HUES48 (cell line): ENCODE measurements at regions not wholly inside any gene's neighbourhood (a gene's known extent, or its start where the extent isn't known, plus 50 kb on each side); places are given as distances from the start of the nearest gene placed in this dataset.

ENCODE experiments used
- H3K27ac ChIP-seq: one replicate; pipeline ENCODE4 v1.7.0; 2013; ENCODE audit warnings: low read depth, low read length, inconsistent platforms
- H3K27me3 ChIP-seq: 2 replicates; pipeline ENCODE4 v1.6.1; 2013; ENCODE audit warnings: mild to moderate bottlenecking, low read length; ENCODE audit not compliant: control insufficient read depth, insufficient read depth
- H3K36me3 ChIP-seq: 2 replicates; pipeline ENCODE4 v1.6.1; 2013; ENCODE audit warnings: low read length; ENCODE audit not compliant: control insufficient read depth, insufficient read depth
- H3K4me1 ChIP-seq: 2 replicates; pipeline ENCODE4 v1.6.1; 2013; ENCODE audit warnings: mild to moderate bottlenecking, low read length; ENCODE audit not compliant: control insufficient read depth, insufficient read depth
- H3K4me3 ChIP-seq: 2 replicates; pipeline ENCODE4 v1.5.1; 2013; ENCODE audit warnings: mild to moderate bottlenecking, low read depth, low read length
- H3K9ac ChIP-seq: 2 replicates; pipeline ENCODE4 v1.6.1; 2013; ENCODE audit warnings: mild to moderate bottlenecking, low read depth, low read length, moderate library complexity
- H3K9me3 ChIP-seq: 2 replicates; pipeline ENCODE4 v1.6.1; 2013; ENCODE audit warnings: low read length; ENCODE audit not compliant: control insufficient read depth, insufficient read depth

GRCh38 chr6:44580901-44581300 lies 193.4 kb downstream of the CDC5L start:
- H3K4me3 ChIP-seq = no peak overlapping the region
- no peaks in the 10 kb centered on the region for H3K4me1 ChIP-seq
- no peaks in the 10 kb centered on the region for H3K9me3 ChIP-seq
- H3K9ac ChIP-seq = no peak overlapping the region
- H3K36me3 ChIP-seq = no peaks in the 10 kb centered on the region
- H3K27me3 ChIP-seq = no peaks in the 10 kb centered on the region
- no peak overlapping the region for H3K27ac ChIP-seq

- Histone ChIP-seq H3K4me1 (no peaks in the 10 kb centered on the region), H3K9me3 (no peaks in the 10 kb centered on the region), H3K4me3 (no peak overlapping the region), H3K27me3 (no peaks in the 10 kb centered on the region), H3K9ac (no peak overlapping the region), H3K36me3 (no peaks in the 10 kb centered on the region), H3K27ac (no peak overlapping the region)
Measured at GRCh38 chr6:44582930-44583329, 195.4 kb downstream of the CDC5L start.

- H3K4me1 ChIP-seq = peaks cover 4% of the 10 kb centered on the region; the same call in 1 of the 2 replicates
- peaks cover 3% of the 10 kb centered on the region; the same call in 1 of the 2 replicates for H3K9me3 ChIP-seq
- no peaks in the 10 kb centered on the region for H3K36me3 ChIP-seq
- no peak overlapping the region for H3K27ac ChIP-seq
- H3K27me3 ChIP-seq = no peaks in the 10 kb centered on the region
- no peak overlapping the region for H3K4me3 ChIP-seq
- no peak overlapping the region for H3K9ac ChIP-seq
Measured at GRCh38 chr6:44590471-44590870, 203.0 kb downstream of the CDC5L start.

- Histone ChIP-seq H3K27ac (no peak overlapping the region), H3K4me3 (no peak overlapping the region), H3K9me3 (peaks cover 3% of the 10 kb centered on the region; the same call in 1 of the 2 replicates), H3K4me1 (peaks cover 4% of the 10 kb centered on the region; the same call in 1 of the 2 replicates), H3K36me3 (no peaks in the 10 kb centered on the region), H3K9ac (no peak overlapping the region), H3K27me3 (no peaks in the 10 kb centered on the region)
Measured at GRCh38 chr6:44593539-44593944, 206.0 kb downstream of the CDC5L start.

GRCh38 chr6:44594481-44594880 lies 207.0 kb downstream of the CDC5L start:
- H3K4me3 ChIP-seq = no peak overlapping the region
- peaks cover 4% of the 10 kb centered on the region; the same call in 1 of the 2 replicates for H3K4me1 ChIP-seq
- H3K36me3 ChIP-seq = no peaks in the 10 kb centered on the region
- H3K27ac ChIP-seq = no peak overlapping the region
- no peaks in the 10 kb centered on the region for H3K27me3 ChIP-seq
- H3K9ac ChIP-seq = no peak overlapping the region
- H3K9me3 ChIP-seq = peaks cover under 1% of the 10 kb centered on the region; the same call in 1 of the 2 replicates

- H3K27me3 ChIP-seq = no peaks in the 10 kb centered on the region
- no peak overlapping the region for H3K9ac ChIP-seq
- H3K4me3 ChIP-seq = no peak overlapping the region
- H3K4me1 ChIP-seq = peaks cover 4% of the 10 kb centered on the region; the same call in 1 of the 2 replicates
- no peaks in the 10 kb centered on the region for H3K36me3 ChIP-seq
- H3K9me3 ChIP-seq = no peaks in the 10 kb centered on the region
- no peak overlapping the region for H3K27ac ChIP-seq
Measured at GRCh38 chr6:44598679-44599078, 211.2 kb downstream of the CDC5L start.

- Histone ChIP-seq H3K36me3 (no peaks in the 10 kb centered on the region), H3K27me3 (no peaks in the 10 kb centered on the region), H3K27ac (no peak overlapping the region), H3K4me1 (peaks cover under 1% of the 10 kb centered on the region; the same call in 1 of the 2 replicates), H3K9me3 (no peaks in the 10 kb centered on the region), H3K9ac (no peak overlapping the region), H3K4me3 (no peak overlapping the region)
Measured at GRCh38 chr6:44599672-44600071, 212.2 kb downstream of the CDC5L start.

GRCh38 chr6:44603044-44603686 lies 215.7 kb downstream of the CDC5L start:
- Histone ChIP-seq H3K9ac (no peak overlapping the region), H3K4me3 (no peak overlapping the region), H3K4me1 (no peaks in the 10 kb centered on the region), H3K27me3 (no peaks in the 10 kb centered on the region), H3K27ac (no peak overlapping the region), H3K36me3 (no peaks in the 10 kb centered on the region), H3K9me3 (no peaks in the 10 kb centered on the region)

GRCh38 chr6:44606504-44606903 lies 219.0 kb downstream of the CDC5L start:
- H3K4me3 ChIP-seq = no peak overlapping the region
- no peak overlapping the region for H3K9ac ChIP-seq
- no peak overlapping the region for H3K27ac ChIP-seq
- no peaks in the 10 kb centered on the region for H3K9me3 ChIP-seq
- no peaks in the 10 kb centered on the region for H3K4me1 ChIP-seq
- no peaks in the 10 kb centered on the region for H3K36me3 ChIP-seq
- H3K27me3 ChIP-seq = no peaks in the 10 kb centered on the region

- no peaks in the 10 kb centered on the region for H3K36me3 ChIP-seq
- H3K4me3 ChIP-seq = no peak overlapping the region
- no peaks in the 10 kb centered on the region for H3K4me1 ChIP-seq
- H3K9me3 ChIP-seq = no peaks in the 10 kb centered on the region
- no peak overlapping the region for H3K9ac ChIP-seq
- H3K27ac ChIP-seq = no peak overlapping the region
- no peaks in the 10 kb centered on the region for H3K27me3 ChIP-seq
Measured at GRCh38 chr6:44606976-44607375, 219.5 kb downstream of the CDC5L start.

GRCh38 chr6:44608175-44608574 lies 220.7 kb downstream of the CDC5L start:
- Histone ChIP-seq H3K27me3 (no peaks in the 10 kb centered on the region), H3K4me3 (no peak overlapping the region), H3K9me3 (no peaks in the 10 kb centered on the region), H3K9ac (no peak overlapping the region), H3K27ac (no peak overlapping the region), H3K4me1 (no peaks in the 10 kb centered on the region), H3K36me3 (no peaks in the 10 kb centered on the region)
